GM18505 (cell line): ENCODE measurements at regions not wholly inside any gene's neighbourhood (a gene's known extent, or its start where the extent isn't known, plus 50 kb on each side); places are given as distances from the start of the nearest gene placed in this dataset.

Source experiments
- ATAC-seq: cut with Tn5 transposase; IDR thresholded peaks from one replicate; pipeline ENCODE4 v1.9.1; 2021; ENCODE audit not compliant: unreplicated experiment
- POLR2A ChIP-seq: IDR thresholded peaks from 4 replicates; pipeline ENCODE4 v1.6.1; 2011; ENCODE audit warnings: borderline replicate concordance; ENCODE audit not compliant: insufficient read depth, insufficient read length; ENCODE audit errors: extremely low read depth

- ATAC-seq: no peak
- no peak for TF ChIP-seq POLR2A
These were observed 972.5 kb upstream of the CDH8 start for GRCh38 chr16:63008688-63009087.

- ATAC-seq: no peak
- no peak for TF ChIP-seq POLR2A
These were observed 969.1 kb upstream of the CDH8 start for GRCh38 chr16:63005356-63005755.

- TF ChIP-seq POLR2A: no peak
- no peak for ATAC-seq
These were observed 953.2 kb upstream of the CDH8 start for GRCh38 chr16:62989480-62989879.

GRCh38 chr16:62985722-62986121 lies 949.5 kb upstream of the CDH8 start:
- TF ChIP-seq POLR2A: no peak
- no peak for ATAC-seq

- no peak for TF ChIP-seq POLR2A
These were observed 942.2 kb upstream of the CDH8 start for GRCh38 chr16:62978451-62978850.

GRCh38 chr16:62977876-62978275 lies 941.6 kb upstream of the CDH8 start:
- no peak for TF ChIP-seq POLR2A
- no peak for ATAC-seq

More at GRCh38 chr16:62978451-62978850, 942.2 kb upstream of the CDH8 start:
- no peak for ATAC-seq

- TF ChIP-seq POLR2A: no peak
- ATAC-seq: no peak
These were observed 938.2 kb upstream of the CDH8 start for GRCh38 chr16:62974424-62974823.

GRCh38 chr16:62970851-62971250 lies 934.6 kb upstream of the CDH8 start:
- ATAC-seq: no peak
- no peak for TF ChIP-seq POLR2A

GRCh38 chr16:62969711-62970318 lies 933.6 kb upstream of the CDH8 start:
- TF ChIP-seq POLR2A: no peak
- no peak for ATAC-seq

- ATAC-seq: no peak
- no peak for TF ChIP-seq POLR2A
These were observed 931.4 kb upstream of the CDH8 start for GRCh38 chr16:62967611-62968010.

GRCh38 chr16:62967163-62967562 lies 930.9 kb upstream of the CDH8 start:
- no peak for TF ChIP-seq POLR2A

GRCh38 chr16:62966626-62967025 lies 930.4 kb upstream of the CDH8 start:
- no peak for ATAC-seq
- TF ChIP-seq POLR2A: no peak

More at GRCh38 chr16:62967163-62967562, 930.9 kb upstream of the CDH8 start:
- no peak for ATAC-seq

GRCh38 chr16:62965831-62966230 lies 929.6 kb upstream of the CDH8 start:
- no peak for ATAC-seq
- no peak for TF ChIP-seq POLR2A

GRCh38 chr16:62963846-62964245 lies 927.6 kb upstream of the CDH8 start:
- TF ChIP-seq POLR2A: no peak

GRCh38 chr16:62955033-62955349 lies 918.8 kb upstream of the CDH8 start:
- no peak for TF ChIP-seq POLR2A
- ATAC-seq: no peak

More at GRCh38 chr16:62963846-62964245, 927.6 kb upstream of the CDH8 start:
- no peak for ATAC-seq
